D341Med (cell line): ENCODE measurements at regions not wholly inside any gene's neighbourhood (a gene's known extent, or its start where the extent isn't known, plus 50 kb on each side); places are given as distances from the start of the nearest gene placed in this dataset.
"Not testable (repeated sequence)": the region's sequence is repeated elsewhere in the genome, so short reads cannot be mapped to it uniquely, and the experiment has no call there.

Source experiments
- DNase-seq: peaks from one replicate; pipeline ENCODE4 v3.0.0; 2012; ENCODE audit warnings: low spot score

DNA sequence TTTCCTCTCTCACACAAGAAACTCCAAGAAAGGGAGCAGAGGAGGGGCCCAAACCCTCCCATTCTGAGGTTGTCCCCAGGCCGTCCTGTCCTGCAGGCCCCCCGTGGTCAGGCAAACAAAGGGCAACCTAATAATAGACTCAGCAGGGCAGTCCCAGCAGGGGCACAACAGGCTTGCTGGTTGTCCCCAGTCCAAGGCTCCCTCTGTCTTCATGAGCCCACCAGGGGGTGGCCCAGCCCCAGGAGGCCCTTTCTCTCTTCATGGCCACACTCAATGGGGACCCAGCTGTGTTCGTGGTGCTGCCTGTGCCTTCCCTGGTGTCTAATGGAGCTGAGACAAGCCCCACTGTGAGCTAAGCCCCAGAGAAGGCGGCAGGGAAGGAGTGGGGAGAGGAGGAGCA, 359.9 kb downstream of the ADGRD1 start:
- no peak for DNase-seq

GRCh38 chr12:131314524-131315090, 360.9 kb downstream of the ADGRD1 start:
- DNase-seq: no peak

DNA sequence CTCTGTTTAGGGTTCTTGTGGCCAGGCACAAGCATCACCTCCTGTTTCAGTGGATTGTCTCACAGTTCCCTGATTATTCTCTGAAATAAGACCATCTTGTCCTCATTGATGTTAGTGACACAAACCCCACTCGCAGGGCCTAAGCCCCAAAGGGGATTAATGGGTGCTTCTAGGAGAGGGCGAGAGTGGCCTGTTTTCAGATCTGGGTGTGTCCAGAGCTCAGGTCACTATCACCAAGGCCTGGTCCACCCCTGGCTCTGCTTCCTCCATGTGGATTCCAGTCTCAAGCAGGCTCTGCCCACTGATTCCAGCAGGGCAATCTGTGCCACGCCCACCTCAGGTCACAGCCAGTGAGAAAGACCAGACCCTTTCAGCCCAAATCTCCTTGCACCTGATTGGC, 361.9 kb downstream of the ADGRD1 start:
- no peak for DNase-seq

DNA sequence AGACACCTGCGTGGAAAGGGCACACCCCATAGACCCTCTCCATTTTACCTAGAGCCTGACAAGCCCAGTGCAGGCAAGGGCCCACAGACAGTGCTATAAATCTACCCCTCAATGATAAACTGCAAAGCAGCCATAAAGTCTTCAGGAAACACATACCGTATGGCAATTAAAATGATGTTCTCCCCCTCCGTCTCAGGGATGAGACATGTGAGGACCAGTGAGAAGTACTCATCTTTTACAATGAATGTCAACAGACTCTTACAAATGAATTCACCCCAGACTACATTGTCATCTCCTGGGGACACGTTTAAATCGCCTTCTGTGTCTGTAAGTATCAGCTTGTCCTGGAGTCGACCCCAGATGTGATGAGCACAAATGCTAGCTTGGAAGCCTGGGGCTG, 362.7 kb downstream of the ADGRD1 start:
- no peak for DNase-seq

DNA sequence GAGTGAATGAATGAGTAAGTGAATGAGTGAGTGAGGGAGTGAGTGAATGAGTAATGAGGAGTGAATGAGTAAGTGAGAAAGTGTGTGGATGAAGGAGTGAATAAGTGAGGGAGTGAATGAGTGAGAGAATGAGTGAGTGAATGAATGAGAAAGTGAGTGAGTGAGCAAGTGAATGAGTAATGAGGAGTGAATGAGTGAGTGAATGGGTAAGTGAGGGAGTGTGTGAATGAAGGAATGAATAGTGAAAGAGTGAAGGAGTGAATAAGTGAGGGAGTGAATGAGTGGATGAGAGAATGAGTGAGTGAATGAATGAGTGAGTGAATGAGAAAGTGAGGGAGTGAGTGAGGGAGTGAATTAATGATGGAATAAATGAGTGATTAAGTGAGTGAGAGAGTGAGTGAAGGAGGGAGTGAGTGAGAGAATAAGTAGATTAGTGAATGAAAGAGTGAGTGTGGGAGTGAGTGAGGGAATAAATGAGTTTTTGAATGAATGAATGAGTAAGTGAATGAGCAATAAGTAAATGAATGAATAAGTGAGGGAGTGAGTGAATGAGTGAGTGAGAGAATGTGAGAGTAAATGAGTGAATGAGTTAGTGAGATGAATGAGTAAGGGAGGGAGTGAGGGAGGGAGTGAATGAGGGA, 364.5 kb downstream of the ADGRD1 start:
- DNase-seq: no peak

DNA sequence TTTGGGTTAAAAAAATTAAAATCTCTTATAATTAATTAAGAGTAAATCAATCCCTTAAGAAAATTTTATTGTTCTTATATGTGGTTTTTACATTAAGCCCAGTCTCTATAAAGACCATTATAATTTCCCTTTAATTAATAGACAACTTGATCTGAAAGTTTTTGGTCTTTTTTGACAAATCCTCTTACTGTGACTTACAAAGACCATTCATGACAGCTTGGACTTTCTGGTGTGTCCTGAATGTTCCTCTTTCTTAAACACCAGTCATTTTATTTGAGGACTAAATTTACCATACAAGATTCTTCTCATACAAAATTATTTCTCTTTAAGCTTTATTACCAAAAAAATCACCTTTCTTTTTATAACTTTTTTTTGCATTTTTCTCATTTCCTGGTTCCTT, 368.3 kb downstream of the ADGRD1 start:
- DNase-seq: no peak

- DNase-seq: not testable (repeated sequence)
Observed at GRCh38 chr12:131322460-131322859, 368.8 kb downstream of the ADGRD1 start.

- DNase-seq: no peak
Observed at GRCh38 chr12:131323879-131324278, 370.2 kb downstream of the ADGRD1 start.

- DNase-seq: no peak
Observed at GRCh38 chr12:131327521-131328488, 374.1 kb downstream of the ADGRD1 start.

DNA sequence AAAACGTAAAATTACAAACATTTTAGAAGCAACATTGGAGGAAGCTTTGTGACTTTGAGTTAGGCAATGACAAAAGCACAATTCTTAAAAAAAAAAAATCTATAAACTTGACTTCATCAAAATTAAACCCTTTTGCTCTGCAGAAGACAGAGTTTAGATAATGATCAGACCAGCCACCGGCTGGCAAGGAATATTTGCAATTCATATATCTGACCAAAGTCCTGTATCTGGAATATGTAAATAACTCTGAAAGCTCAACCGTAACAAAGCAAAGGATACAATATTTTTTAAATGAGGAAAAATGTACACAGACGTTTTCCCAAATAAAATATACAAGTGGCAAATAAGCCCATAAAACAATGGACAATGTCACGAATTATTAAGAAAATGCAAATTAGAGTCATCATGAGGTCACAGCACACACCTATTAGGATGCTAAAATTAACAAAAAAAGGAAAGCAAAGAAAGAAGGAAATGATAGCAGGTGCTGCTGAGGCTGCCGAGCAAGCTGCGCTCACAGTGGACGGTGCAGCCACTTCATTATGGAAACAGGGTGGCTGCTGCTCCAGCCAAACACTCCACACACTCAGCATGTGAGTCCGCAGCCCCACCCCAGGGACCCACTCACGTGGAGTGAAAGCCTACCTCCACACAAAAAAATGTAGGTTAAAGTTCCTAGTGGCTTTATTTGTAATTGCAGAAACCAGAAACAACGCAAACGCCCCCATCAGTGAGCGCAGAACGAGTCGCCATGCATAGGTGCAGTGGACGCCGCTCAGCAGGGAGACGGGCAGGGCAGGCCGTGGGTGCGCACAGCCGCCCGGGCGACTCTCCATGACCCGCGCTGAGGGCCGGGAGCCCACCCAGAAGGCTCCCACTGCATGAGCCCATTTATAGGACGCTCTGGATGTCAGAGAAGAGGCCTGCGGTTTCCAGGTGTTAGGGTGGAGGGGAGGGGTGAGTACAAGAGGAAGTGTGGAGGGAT, 375.4 kb downstream of the ADGRD1 start:
- not testable (repeated sequence) for DNase-seq

DNA sequence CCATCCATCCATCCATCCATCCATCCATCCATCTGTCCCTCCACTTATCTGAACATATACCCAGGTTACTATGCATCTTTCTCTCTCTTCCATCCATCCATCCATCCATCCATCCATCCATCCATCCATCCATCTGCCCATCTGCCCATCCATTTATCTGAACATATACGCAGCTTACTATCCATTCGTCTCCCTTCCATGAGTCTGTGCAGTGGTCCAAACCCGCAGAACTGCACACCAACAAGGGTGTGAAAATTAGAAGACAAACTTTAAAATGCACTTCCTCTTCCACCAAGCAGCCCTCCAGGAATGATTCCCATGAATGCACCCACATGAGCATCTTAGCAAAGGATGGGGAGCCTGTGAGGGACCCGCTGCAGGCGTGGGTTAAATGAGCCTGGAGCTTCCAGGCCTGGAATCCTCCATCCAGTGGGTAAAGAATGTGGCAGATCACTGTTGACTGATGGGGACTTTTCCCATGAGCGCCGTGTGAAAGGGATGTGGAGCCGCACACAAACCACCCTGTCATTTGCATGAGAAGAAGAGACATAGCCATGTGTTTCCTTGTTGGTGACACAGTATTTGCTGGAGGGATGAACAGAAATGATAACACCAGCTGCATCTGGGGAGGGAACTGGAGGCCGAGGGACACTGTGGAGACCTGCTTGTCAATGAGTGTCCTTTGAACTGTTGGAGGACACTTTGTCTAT, 376.6 kb downstream of the ADGRD1 start:
- DNase-seq: no peak

DNA sequence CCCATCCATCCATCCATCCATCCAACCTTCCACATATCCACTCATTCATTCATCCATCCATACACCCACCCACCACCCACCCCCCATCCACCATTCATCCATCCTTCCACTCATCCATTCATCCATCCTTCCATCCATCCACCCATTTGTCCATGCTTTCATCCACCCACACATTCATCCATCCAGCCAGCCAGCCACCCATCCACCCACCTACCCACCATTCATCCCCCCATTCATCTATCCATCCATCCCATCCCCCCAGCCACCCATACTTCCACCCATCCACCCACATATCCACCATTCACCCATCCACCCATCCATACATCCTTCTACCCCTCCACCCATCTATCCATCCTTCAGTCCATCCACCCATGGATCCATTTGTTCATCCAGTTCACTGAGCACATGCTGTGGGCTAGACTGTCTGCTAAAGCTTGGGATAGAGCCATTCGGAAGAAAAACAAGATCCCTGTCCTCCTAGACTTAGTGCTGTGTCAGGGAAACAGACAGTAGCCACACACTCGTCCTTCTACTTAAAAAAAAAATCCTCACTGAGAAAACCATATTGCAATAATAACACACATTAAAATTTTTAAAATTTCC, 377.5 kb downstream of the ADGRD1 start:
- DNase-seq: no peak

DNA sequence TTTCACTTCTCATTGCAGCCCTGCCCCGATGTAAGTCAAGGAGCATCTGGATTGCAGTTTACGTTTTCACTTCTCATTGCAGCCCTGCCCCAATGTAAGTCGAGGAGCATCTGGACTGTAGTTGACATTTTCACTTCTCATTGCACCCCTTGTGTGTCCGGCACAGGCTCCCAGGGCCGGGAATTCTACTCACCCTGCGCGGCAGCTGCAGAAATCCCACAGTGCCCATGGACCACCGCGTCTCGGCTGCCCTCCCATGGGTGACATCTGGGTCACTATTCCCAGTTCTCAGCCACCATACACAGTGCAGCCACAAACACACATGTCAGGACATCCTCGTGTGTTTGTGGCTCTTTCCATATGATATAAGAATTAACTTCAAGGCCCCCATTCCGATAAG, 378.5 kb downstream of the ADGRD1 start:
- no peak for DNase-seq

DNA sequence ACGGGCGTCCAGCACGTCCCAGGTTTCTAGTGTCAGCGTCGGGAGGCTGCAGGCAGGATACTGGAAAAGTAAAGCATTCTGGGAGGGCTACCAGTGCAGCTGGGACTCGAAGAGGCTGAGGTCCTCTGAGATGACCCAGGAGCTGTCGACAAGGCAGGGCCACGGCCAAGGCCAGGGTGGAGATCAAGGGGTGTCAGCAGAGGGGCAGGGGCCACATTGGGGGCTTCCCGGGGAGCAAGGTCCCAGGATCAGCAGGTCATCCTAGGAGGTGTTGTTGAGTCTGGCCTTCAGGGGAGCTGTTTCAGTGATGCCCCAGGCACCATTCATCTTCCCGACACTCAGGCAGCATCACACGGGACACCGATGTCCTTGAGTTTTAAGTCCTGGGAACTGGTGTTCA, 377.8 kb upstream of the SFSWAP start:
- DNase-seq: no peak

DNA sequence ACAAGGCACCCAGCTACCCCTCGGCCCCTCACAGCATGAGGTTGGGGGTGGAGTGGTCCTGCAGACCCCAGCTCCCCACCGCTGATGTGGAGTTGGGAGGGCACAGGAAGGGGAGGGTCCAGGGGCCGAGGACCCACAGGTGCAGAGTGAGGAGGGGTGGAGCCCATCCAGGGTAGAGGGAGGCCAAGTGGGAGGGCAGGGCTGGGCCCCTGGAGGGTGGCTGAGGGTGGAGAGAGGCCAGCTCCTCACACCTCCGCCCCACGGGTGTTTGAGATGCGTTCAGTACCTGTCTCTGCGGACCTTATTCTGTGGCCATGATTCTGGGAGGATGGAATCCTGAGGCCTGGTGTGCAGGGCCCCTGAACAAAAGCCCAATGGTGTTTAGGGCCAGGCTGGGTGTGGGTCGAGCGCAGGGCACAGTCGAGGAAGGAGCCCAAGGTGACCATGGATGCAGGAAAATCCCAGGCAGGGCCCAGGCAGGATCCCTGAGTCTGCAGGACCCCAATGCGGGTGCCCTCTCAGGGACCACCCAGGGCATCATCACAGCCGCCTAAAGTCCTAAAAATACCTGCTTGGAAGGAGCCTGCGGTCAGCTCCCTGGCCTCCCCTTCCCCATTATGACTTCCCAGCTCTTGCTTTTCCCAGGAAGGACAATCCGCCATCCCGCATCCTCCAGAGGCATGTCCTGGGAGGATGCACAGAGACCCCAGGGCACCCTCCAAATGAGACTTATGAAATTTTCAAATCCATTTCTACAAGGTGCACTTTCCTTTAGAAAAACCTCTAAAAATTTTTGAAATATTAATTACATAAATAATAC, 377.1 kb upstream of the SFSWAP start:
- DNase-seq: no peak

GRCh38 chr12:131334835-131335234, 376.1 kb upstream of the SFSWAP start:
- DNase-seq: no peak

- no peak for DNase-seq
Observed at GRCh38 chr12:131335456-131335855, 375.4 kb upstream of the SFSWAP start.

GRCh38 chr12:131337861-131338260, 373.0 kb upstream of the SFSWAP start:
- DNase-seq: not testable (repeated sequence)

- DNase-seq: no peak
Observed at GRCh38 chr12:131340616-131341210, 370.2 kb upstream of the SFSWAP start.
